Stimulated activated CD4-positive, alpha-beta T cell treated with anti-CD3 and anti-CD28 coated beads, Interleukin-1b, Interleukin-23, amount 100 ng/mL, for 48 hours (primary cell): ENCODE measurements at regions not wholly inside any gene's neighbourhood (a gene's known extent, or its start where the extent isn't known, plus 50 kb on each side); places are given as distances from the start of the nearest gene placed in this dataset.
"Not testable (repeated sequence)": the region's sequence is repeated elsewhere in the genome, so short reads cannot be mapped to it uniquely, and the experiment has no call there.

Source experiments
- DNase-seq: peaks from one replicate; pipeline ENCODE4 v3.0.0-alpha.2; 2020

- no peak for DNase-seq
Observed at GRCh38 chr22:49518436-49518970, 309.2 kb downstream of the BRD1 start.

- DNase-seq = no peak
Observed at GRCh38 chr22:49517667-49518185, 309.9 kb downstream of the BRD1 start.

- no peak for DNase-seq
Observed at GRCh38 chr22:49517211-49517610, 310.5 kb downstream of the BRD1 start.

GRCh38 chr22:49515475-49515874 is 312.2 kb downstream of the BRD1 start:
- DNase-seq = no peak

DNA sequence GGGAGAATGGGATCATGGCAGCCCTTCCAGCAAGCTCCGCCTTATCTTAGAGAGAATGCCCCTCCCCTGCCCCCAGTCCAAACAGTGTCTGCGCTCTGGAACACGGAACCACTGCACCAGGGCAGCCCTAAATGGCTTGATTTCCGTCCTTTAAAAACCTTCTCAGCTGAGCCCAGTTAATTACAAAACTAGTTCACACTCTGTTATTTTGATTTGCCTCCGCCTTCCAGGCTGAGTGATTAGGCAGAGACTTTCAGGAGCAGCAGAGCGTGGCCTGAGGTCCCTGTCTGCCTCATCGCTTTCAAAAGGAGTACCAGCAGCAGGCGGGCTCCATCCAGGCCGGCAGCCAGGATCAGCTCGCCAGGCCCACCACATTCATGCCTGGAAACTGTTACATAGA is 313.0 kb downstream of the BRD1 start:
- no peak for DNase-seq

DNA sequence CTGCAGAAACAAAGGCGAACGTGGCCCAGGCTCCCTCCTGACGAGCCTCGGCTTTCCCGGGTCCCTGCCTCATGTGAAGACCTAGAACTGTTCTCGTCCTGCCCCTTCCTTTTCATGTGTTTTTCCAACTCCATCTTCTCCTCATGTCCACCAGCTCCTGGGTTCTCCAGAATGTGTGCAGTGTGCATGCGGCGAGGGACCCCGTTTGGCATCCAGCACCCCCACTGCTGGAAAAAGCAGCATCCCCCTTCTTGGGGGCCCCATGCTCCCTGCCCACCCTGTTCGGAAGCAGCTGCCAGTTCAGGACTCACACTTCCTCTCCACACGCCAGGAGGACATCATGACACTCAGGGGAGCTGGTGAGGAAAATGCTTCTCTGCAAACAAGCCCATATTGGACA is 313.5 kb downstream of the BRD1 start:
- no peak for DNase-seq

DNA sequence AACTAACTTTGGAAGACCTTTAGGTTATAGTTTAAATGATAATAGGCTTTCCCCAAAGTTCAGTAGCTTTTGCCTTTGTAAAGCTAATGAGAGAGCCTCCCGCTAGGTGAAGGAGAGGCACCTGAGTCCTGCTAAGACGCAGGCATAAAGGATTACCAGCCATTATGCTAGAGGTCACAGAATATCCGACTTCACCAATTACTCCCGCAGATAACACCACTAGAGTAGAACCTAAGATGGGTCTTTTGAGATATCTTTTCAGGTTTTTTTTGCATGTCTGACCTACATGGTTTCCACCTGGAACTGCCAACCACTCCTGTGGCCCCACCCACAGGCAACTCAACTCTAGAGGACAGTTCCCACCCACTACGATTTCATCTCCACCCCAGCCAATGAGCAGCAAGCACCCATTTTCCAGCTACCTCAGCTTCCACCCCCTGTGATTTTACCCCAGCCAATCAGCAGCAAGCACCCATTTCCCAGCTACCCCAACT is 314.3 kb downstream of the BRD1 start:
- no peak for DNase-seq

DNA sequence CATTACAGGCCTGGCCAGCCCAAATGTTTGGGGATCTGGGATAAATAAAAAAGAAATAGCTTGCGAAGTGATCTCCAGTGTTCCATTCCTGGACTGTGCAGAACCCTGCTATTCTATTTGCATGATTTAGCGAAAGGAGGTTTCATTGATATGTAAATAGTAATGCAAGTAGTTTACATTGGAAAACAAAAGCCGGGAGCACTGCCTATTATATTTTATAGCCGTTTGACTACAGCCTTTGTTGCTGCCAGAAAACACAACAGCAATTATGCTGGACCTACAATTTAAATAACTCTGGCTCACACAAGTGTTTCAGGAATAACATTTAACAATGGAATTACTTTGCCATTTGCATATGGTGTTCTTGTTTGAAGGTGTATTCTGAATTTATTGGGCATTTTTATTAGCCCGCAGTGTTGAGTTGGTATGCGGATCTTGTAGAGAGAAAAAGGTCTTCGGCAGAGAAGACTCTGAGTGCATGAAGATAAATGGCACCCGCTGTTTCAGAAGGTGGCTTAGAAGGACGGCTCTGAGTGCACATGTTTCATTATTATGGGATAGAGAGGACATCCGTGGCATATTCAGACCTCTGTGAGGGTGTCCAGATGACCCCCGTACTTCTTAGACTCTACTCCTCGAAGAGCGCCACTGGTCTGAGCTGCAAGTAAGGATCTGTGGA is 315.0 kb downstream of the BRD1 start:
- no peak for DNase-seq

- DNase-seq = not testable (repeated sequence)
Observed at GRCh38 chr22:49511393-49512189, 316.1 kb downstream of the BRD1 start.

GRCh38 chr22:49510718-49511117 is 317.0 kb downstream of the BRD1 start:
- no peak for DNase-seq

DNA sequence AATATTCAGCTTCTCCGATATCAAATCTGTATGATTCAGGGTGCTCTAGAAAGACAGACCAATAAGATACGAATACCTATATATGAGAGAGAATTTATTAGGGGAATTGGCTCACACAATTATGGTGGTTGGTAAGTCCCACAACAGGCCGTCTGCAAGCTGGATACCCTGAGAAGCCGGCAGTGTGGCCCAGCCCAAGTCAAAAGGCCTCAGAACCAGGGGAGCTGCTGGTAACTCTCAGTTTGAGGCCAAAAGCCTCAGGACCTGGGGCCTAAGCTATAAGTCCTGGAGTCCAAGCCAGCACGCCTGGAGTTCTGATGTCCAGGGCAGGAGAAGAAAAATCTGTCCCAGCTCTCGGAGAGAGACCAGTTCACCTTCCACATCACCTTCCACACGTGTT is 318.7 kb downstream of the BRD1 start:
- no peak for DNase-seq

DNA sequence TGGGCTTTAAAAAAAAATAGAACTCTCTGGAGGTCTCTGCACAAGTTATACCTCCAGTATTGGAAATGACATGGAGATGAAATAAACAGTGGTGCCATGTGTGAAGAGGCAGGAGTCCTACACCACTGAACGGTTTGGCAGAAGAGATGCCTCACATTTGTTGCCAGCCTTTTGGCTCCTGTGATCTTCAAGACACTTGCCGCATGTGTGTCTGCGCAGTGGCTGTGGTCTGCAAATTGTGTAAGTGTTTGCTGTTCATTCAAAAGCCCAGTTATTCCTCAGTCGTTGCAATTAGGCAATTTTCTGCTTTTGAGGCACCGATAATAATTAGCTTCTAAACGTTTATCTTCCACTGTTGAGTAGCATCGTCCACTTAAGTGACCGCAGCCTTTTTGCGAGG is 319.1 kb downstream of the BRD1 start:
- no peak for DNase-seq

- no peak for DNase-seq
Observed at GRCh38 chr22:49507607-49508292, 319.9 kb downstream of the BRD1 start.

DNA sequence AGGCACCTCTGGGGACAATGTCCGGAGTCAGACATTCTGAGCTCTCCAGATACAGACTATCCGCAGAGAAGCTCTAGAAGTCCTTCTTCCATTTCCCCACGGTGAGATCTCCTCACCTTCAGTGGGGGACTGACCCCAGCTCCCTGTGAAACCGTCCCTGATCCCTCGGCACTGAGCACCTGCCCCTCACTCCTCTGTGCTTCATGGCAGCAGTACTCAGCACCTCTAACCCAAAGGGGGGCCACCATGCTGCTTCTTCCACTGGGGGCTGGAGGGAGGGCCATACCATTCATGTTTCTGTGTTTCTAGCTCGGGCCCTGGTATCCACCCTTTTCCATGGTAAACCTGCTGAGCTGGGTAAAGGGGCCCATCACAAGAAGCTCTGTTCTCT is 321.7 kb downstream of the BRD1 start:
- no peak for DNase-seq

DNA sequence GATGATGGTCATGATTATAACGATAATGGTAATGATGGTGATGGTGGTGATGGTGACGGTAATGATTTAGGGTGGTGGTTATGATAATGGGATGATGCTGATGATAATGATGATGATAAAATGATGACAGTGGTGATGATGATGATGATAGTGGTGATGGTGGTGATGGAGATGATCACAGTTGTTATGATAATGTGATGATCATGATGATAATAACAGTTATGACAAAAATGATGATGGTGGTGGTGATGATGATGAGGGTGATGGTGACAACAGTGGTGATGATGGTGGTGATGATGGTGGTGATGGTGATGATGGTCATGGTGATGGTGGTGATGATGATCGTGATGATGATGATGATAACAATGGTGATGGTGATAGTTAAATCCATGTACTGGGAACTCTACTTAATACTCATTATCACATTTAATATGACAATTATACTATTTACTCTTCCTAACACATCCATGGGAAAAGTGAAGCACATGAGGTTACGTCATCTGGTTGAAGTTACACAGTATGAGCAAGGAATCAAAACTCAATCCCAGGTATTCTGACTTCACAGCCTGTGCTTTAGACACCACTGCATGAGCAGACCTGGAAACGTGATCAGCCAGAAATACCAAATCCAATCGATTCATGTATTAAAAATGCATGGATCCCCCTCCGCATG is 322.2 kb downstream of the BRD1 start:
- DNase-seq = no peak

DNA sequence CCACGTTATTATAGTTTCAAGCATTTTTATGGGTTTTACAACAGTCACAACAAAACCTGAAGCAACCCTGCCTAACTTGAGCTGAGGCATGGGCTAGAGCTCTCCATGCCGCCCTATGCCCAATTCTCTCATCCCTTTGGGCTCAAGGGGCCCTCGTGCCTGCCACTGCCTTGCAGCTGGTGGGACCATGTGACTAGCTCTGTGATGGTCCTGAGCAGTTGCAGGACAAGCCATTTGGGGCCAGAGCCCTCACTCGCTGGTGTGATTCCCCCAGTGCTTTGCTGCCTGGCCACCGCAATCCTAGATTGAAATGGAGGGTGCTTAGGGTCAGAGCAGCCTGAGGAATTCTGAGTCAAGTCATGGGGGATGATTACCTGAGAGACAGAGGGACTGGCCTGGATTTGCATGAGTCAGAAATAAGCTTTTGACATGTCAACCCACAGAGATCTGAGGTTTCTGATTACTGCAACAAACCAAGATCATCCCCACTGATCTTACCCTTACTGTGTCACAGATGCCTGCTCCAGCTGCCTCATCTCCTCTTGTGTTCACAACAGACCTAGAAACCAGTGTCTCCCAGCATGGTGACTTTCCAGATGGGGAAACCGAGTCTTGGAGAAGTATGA is 323.7 kb downstream of the BRD1 start:
- DNase-seq = no peak

- no peak for DNase-seq
Observed at GRCh38 chr22:49503321-49503720, 324.4 kb downstream of the BRD1 start.

DNA sequence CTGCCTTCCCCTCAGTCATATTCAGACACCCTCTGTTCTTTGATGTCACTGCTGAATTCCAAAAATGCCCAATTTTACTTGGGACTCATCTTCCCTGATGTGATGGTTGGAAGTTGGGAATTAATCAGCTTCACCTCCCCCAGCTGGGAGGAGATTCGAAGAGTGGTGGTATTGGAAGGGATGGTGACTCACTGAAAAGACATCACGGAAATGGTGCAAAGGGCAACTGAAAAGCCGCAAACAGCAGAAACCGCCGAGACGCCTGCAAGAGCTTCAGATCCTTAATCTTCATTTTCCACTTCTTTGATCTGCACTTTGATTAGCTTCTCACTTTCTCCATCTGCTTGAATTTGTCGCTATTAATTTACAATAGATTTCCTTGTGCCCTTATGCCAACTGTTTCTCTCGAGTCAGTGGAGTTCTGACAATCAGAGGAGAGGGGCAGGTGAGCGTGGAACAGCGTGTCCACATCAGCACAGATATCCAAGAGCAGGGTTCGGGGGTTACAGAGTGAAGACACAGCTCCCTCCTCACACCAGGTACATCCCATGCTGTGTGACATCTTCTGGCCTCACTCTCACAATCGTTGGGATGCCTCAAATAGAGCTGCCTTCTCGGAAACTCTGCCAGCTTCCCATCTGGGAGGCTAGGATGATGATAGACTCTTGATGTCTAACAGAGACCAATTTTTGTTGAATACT is 325.4 kb downstream of the BRD1 start:
- DNase-seq = peak; percentile 6

GRCh38 chr22:49500942-49501395 is 326.7 kb downstream of the BRD1 start:
- DNase-seq = no peak

- no peak for DNase-seq
Observed at GRCh38 chr22:49500076-49500460, 327.6 kb downstream of the BRD1 start.

DNA sequence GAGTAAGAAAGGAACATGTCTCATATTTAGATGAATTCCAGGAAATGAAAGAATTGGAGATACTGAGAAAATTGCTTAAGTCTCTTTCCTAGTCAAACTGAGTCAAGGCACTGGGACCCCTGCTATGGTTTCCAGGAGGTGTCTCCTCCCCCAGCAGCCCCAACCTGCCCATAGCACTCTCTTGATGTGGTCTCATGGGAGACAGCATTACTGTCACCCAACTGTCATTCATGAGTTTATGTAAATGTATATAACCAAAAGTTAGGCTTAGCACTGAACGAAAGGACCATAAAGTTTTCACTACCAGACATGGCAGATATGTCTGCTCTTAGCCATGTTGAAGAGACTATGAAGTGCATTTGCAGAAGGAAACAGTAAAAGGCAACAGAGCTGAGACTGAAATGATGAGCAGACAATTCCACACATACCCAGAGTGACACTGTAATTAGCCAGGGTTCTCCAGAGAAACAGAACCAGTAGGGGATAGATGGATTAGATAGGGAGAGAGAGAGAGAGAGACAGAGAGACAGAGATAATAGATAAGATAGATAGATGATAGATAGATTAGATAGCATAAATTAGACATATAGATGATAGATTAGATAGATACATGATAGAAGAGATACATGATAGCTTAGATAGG is 328.1 kb downstream of the BRD1 start:
- DNase-seq = no peak
